Heart left ventricle (tissue), 13 donors: ENCODE measurements at regions not wholly inside any gene's neighbourhood (a gene's known extent, or its start where the extent isn't known, plus 50 kb on each side); places are given as distances from the start of the nearest gene placed in this dataset.
"Not testable (repeated sequence)": the region's sequence is repeated elsewhere in the genome, so short reads cannot be mapped to it uniquely, and the experiment has no call there.

Experiments
- CTCF ChIP-seq, 12 donors: fragments of 200-600 bp; sonication (generic) in 4 of 12; IDR thresholded peaks; one replicate each; pipeline versions ENCODE4 v1.5.0 to v1.8.0; 2018 to 2022; ENCODE audit warnings: antibody characterized with exemption in 12 of 12, mild to moderate bottlenecking in 5 of 12
- POLR2A ChIP-seq, 2 donors: fragments of 450-650 bp; IDR thresholded peaks; one replicate each; pipeline ENCODE4 v1.6.1; 2017; ENCODE audit warnings: antibody characterized with exemption in 2 of 2, mild to moderate bottlenecking in 2 of 2, moderate library complexity in 2 of 2
- donor health status: ischemic (EF 13 %, LVEDD 7.1; RV severe dilation, severe dysfunction).
- donor health status: DM: no; HTN: yes; CAD: no.
- donor health status: DM: no; HTN: no; CAD: no.
- donor health status: ischemic (EF 25% LVEDD 6.9; RV normal size, moderate dysfunction).
- donor health status: ischemic (EF 25% LVEDD 5.7; RV mildly dilated, moderate dysfunction).
- donor health status: ischemic (EF 35%, LVEDD 5.7; RV mildly dilated, moderate dysfunction).
- donor health status: nonischemic (EF 11% LVEDD 7.7; RV severe dilation, severe dysfunction).
- donor health status: DM: yes; HTN: yes; CAD: no.
- donor health status: PGD.
- donor health status: ischemic (EF 29% LVEDD 5.4; RV normal size, mild dysfunction).
- donor health status: nonischemic (EF 23%, LVEDD 6.1; RV moderate dilation, normal function).

GRCh38 chr9:63390897-63391296, 1894.1 kb downstream of the FOXD4L5 start:
- TF ChIP-seq POLR2A, CTCF (IDR thresholded peaks at IDR 0.05): not testable (repeated sequence)
